ENCODE measurements at regions not wholly inside any gene's neighbourhood (a gene's known extent, or its start where the extent isn't known, plus 50 kb on each side); places are given as distances from the start of the nearest gene placed in this dataset.

DNA sequence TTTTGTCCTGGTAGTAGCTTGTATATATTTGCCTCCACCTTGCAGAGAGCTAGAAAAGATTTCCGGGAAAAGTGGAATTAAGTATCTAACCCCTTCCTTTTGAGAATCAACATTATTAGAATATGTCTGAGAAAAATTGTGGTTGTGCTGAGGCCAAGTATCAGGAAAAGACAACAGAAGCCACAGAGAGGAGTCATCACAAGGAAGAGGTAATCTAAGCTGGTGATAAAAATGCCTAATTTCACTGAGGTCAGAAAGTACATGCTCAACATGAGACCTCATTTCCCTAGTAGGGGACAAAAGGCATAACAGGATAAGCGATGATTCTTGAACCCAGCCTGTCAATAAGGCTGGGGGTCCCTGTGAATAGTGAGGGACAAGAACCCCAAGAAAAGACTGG, 97.0 kb upstream of the PDE1C start:
- H3K4me3 ChIP-seq (ENCODE audit: low read depth, low read length): no peak overlapping the region
- no peak for DNase-seq (ENCODE audit: low read depth)
- TF ChIP-seq, protein P1, sequence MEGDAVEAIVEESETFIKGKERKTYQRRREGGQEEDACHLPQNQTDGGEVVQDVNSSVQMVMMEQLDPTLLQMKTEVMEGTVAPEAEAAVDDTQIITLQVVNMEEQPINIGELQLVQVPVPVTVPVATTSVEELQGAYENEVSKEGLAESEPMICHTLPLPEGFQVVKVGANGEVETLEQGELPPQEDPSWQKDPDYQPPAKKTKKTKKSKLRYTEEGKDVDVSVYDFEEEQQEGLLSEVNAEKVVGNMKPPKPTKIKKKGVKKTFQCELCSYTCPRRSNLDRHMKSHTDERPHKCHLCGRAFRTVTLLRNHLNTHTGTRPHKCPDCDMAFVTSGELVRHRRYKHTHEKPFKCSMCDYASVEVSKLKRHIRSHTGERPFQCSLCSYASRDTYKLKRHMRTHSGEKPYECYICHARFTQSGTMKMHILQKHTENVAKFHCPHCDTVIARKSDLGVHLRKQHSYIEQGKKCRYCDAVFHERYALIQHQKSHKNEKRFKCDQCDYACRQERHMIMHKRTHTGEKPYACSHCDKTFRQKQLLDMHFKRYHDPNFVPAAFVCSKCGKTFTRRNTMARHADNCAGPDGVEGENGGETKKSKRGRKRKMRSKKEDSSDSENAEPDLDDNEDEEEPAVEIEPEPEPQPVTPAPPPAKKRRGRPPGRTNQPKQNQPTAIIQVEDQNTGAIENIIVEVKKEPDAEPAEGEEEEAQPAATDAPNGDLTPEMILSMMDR (IDR thresholded peaks at IDR 0.05; ENCODE audit: low read depth, low read length, missing control alignments): no peak

DNA sequence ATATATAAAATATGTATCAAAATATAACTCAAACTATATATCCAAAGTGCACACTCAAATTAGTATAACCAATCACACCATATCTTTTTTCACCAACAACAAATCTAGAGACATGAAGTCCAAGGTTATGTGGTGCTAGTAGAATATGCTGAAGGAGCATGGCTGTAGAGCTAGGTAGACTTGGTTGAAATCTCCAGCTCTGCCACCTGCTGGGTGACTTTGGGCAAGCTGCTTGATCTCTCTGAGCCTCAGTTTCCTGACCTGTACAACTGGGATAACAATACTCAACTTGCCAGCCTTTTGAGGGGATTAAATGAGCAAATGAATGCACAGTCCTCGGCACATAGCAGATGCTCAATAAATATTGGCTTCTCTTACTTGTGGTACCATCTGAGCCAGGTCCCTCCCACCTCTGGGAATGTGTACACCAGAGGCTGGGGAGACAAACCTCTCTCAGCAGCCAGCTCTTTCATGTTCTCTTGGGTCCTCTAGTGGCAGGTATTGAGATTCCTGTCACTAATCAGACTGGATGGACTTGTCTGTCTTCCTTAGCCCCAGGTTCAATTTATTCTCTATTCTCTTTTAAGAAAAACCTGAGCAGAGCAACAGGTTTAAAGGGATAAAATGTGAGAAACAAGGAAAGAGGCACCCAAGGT, 94.3 kb upstream of the PDE1C start:
- DNase-seq (ENCODE audit: low read depth): no peak
- no peak overlapping the region for H3K4me3 ChIP-seq (ENCODE audit: low read depth, low read length)
- TF ChIP-seq, protein P1 (IDR thresholded peaks at IDR 0.05; ENCODE audit: low read depth, low read length, missing control alignments): no peak

DNA sequence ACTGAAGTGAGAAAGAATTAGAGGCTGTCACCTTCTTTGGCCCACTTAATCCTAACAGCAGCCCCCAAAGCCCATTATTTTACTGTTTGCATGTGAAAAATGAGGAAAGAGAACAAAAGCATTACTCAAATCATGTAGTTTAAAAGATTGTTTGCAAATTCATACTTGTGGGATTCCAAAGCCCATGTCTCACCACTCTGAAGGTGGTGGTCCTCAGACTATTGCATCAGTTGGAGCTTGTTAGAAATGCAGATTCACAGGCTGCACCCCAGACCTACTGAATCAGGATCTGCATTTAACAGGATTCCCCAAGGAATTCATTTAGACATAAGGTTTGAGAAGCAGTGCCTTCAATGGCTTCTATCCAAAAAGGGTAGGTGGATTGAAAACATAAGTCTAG, 93.7 kb upstream of the PDE1C start:
- TF ChIP-seq, protein P1 (IDR thresholded peaks at IDR 0.05; ENCODE audit: low read depth, low read length, missing control alignments): no peak
- H3K4me3 ChIP-seq (ENCODE audit: low read depth, low read length): no peak overlapping the region
- DNase-seq (ENCODE audit: low read depth): no peak

DNA sequence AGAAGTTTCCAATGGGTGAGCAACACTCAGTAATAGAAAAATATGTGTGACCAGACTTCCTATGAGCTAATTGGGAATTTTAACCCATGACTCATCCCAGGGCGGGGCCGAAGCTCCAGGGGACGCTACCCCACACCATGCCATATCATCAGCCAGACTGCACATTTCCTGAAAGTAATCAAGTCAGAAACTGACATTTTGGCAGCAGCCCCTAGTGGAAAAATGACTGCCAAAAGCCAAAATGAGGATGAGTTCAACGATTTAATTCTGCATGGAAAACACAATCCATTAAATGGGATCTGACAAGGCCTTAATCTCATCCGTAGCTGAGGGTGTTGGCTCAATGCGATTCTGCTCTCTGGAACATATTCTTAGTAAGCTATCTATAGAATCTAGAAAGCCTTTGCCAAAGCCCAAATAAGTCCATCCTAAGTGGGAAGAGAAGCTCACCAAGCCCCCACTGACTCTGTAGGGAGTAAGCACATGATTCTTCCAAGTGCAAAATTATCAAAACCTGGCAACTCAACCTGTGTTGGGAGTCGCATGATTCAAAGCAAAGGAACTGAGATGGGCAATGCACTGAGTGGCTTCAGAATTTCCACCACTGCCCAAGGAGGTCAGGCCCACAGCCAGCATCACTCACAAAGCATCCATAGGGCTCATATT, 93.1 kb upstream of the PDE1C start:
- TF ChIP-seq, protein P1 (IDR thresholded peaks at IDR 0.05; ENCODE audit: low read depth, low read length, missing control alignments): no peak
- no peak for DNase-seq (ENCODE audit: low read depth)
- H3K4me3 ChIP-seq (ENCODE audit: low read depth, low read length): no peak overlapping the region

DNA sequence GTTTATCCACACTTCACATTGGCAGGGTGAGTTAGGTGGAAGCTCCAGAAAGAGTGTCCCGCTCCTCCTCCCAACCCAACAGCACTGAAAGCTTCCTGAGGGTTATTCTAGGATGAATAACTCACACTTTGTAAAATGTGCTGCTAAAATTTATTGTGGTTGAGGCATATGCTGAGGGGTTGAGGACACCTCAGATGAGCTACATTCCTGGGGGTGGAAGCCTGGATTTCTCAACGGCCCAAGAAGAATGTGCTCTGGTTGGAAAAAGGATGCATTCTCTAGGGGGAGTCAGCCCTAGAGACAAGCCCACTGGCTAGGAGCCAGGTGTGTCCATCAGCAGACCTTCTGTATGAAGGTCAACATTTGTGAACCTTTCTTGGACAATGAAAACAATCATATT, 91.5 kb upstream of the PDE1C start:
- TF ChIP-seq, protein P1 (IDR thresholded peaks at IDR 0.05; ENCODE audit: low read depth, low read length, missing control alignments): no peak
- DNase-seq (ENCODE audit: low read depth): no peak
- H3K4me3 ChIP-seq (ENCODE audit: low read depth, low read length): no peak overlapping the region

DNA sequence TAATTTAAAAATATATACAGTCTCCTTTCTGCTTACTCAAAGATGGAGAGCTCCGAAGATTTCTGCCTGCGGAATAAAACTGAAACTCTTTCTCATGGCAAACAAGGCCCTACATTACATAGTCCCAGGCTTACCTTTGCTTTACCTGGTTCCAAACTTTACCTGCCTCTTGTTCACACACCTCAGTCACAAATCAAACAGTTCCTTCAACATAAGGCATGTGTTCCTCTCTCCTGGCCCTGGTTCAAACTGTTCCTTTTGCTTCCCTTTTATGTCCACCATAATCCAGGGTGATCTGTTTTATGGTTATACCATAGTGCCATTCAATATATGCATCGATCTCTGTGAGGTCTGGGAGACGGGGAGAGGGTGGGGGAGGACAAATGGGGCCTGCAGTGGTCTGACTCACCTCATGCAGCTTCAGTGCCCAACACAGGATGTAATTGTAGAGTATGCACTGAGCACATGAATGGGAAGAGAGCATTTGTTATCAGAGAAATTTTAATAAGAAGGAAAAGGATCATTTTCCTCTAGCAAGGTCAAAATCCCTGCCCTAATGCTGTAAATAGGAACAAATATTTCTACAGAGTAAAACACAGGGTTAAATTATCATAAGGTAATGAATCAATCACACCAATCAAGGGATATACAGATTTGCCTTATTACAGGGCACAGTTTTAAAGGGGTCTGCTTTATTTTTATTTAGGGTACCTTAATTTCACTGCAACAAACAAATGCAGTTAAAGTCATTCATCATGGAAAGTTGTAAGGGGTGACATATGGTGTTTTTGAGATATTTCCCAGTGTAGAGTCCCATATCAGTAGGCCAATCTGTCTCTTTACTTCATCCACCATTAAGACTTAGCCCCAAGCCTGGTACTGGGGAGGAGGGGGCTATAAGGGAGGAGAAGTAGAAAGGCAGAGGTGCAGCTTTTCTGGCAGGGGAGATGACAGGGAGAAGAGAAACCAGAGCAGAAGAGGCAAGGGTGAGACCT, 88.8 kb upstream of the PDE1C start:
- TF ChIP-seq, protein P1 (IDR thresholded peaks at IDR 0.05; ENCODE audit: low read depth, low read length, missing control alignments): no peak
- no peak for DNase-seq (ENCODE audit: low read depth)
- no peak overlapping the region for H3K4me3 ChIP-seq (ENCODE audit: low read depth, low read length)

All from GM12864 (cell line).